Peyer's patch (tissue), 4 donors: ENCODE measurements at regions not wholly inside any gene's neighbourhood (a gene's known extent, or its start where the extent isn't known, plus 50 kb on each side); places are given as distances from the start of the nearest gene placed in this dataset.

Experiments used
- DNase-seq, 3 donors: peaks; one replicate each; pipeline ENCODE4 v3.0.0-alpha.2; 2017 to 2019
- H3K27ac ChIP-seq, 4 donors: fragments of 200-600 bp; sonication (generic); one replicate each; pipeline ENCODE4 v1.5.1; 2016 to 2019
- H3K27me3 ChIP-seq, 2 donors: fragments of 200-600 bp; sonication (generic); one replicate each; pipeline ENCODE4 v1.5.1; 2019
- H3K36me3 ChIP-seq, 3 donors: fragments of 200-600 bp; sonication (generic); one replicate each; pipeline ENCODE4 v1.5.1; 2016 to 2019
- H3K4me1 ChIP-seq, 4 donors: fragments of 200-600 bp; sonication (generic); one replicate each; pipeline ENCODE4 v1.5.1; 2016 to 2019
- H3K4me3 ChIP-seq, 4 donors: fragments of 200-600 bp; sonication (generic); 1 replicate in 3 of 4; 2 replicates in 1 of 4; pipeline ENCODE4 v1.5.1; 2016 to 2019; ENCODE audit warnings: mild to moderate bottlenecking in 1 of 4
- H3K9me3 ChIP-seq, 4 donors: fragments of 200-600 bp; sonication (generic); one replicate each; pipeline ENCODE4 v1.5.1; 2016 to 2019; ENCODE audit warnings: mild to moderate bottlenecking in 1 of 4
- POLR2A ChIP-seq, 2 donors: fragments of 450-650 bp; IDR thresholded peaks; one replicate each; pipeline ENCODE4 v1.5.1; 2017; ENCODE audit warnings: antibody characterized with exemption in 2 of 2, mild to moderate bottlenecking in 2 of 2, moderate library complexity in 2 of 2
- TF ChIP-seq, protein P1 (sequence below), 6 experiments: fragments of 450-650 bp in 4 of 6; fragments of 200-600 bp in 2 of 6; sonication (generic) in 1 of 6; IDR thresholded peaks; one replicate each; pipeline ENCODE4 v1.5.1; 2017 to 2019; ENCODE audit warnings: antibody characterized with exemption in 6 of 6, mild to moderate bottlenecking in 3 of 6, moderate library complexity in 1 of 6

GRCh38 chr2:235287375-235287733 lies 206.5 kb upstream of the AGAP1 start:
- TF ChIP-seq POLR2A (IDR thresholded peaks at IDR 0.05), result no peak
- TF ChIP-seq, protein P1, sequence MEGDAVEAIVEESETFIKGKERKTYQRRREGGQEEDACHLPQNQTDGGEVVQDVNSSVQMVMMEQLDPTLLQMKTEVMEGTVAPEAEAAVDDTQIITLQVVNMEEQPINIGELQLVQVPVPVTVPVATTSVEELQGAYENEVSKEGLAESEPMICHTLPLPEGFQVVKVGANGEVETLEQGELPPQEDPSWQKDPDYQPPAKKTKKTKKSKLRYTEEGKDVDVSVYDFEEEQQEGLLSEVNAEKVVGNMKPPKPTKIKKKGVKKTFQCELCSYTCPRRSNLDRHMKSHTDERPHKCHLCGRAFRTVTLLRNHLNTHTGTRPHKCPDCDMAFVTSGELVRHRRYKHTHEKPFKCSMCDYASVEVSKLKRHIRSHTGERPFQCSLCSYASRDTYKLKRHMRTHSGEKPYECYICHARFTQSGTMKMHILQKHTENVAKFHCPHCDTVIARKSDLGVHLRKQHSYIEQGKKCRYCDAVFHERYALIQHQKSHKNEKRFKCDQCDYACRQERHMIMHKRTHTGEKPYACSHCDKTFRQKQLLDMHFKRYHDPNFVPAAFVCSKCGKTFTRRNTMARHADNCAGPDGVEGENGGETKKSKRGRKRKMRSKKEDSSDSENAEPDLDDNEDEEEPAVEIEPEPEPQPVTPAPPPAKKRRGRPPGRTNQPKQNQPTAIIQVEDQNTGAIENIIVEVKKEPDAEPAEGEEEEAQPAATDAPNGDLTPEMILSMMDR (IDR thresholded peaks at IDR 0.05), result no peak

GRCh38 chr2:235291461-235291860 lies 202.4 kb upstream of the AGAP1 start:
- no peak overlapping the region for H3K27ac ChIP-seq
- H3K4me3 ChIP-seq, result no peak overlapping the region
- no peaks in the 10 kb centered on the region for H3K9me3 ChIP-seq
- no peaks in the 10 kb centered on the region for H3K36me3 ChIP-seq
- DNase-seq, result no peak
- H3K27me3 ChIP-seq, result no peaks in the 10 kb centered on the region
- TF ChIP-seq, protein P1 (IDR thresholded peaks at IDR 0.05), result no peak
- no peak for TF ChIP-seq POLR2A (IDR thresholded peaks at IDR 0.05)
- no peaks in the 10 kb centered on the region for H3K4me1 ChIP-seq

More at GRCh38 chr2:235287375-235287733, 206.5 kb upstream of the AGAP1 start:
- Histone ChIP-seq H3K4me3 (no peak overlapping the region), H3K27me3 (no peaks in the 10 kb centered on the region), H3K9me3 (no peaks in the 10 kb centered on the region), H3K36me3 (no peaks in the 10 kb centered on the region), H3K27ac (no peak overlapping the region), H3K4me1 (no peaks in the 10 kb centered on the region)
- no peak for DNase-seq

DNA sequence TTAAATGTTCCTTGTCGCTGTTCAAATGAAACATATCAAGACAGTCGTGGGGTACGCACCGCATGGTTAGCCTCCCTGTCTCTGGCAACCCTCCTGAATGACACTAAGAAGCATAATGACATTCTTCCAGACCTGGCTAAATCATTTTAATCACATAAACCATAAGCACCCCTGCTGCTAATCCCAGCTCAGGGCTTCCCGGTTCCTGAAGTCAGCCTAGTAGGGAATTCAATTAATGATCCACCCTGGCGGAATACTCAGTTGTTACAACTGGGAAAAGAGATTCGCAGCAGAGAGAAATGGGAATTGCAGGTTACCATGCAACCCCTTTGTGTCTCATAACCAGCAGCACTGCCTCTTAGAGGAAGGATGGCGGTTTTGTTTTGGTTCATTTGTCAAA lies 200.8 kb upstream of the AGAP1 start:
- no peak for DNase-seq
- no peak overlapping the region for H3K27ac ChIP-seq
- H3K9me3 ChIP-seq, result no peaks in the 10 kb centered on the region
- H3K4me1 ChIP-seq, result no peaks in the 10 kb centered on the region
- H3K4me3 ChIP-seq, result no peak overlapping the region
- no peaks in the 10 kb centered on the region for H3K27me3 ChIP-seq
- no peaks in the 10 kb centered on the region for H3K36me3 ChIP-seq
- TF ChIP-seq, protein P1 (IDR thresholded peaks at IDR 0.05), result no peak
- no peak for TF ChIP-seq POLR2A (IDR thresholded peaks at IDR 0.05)

DNA sequence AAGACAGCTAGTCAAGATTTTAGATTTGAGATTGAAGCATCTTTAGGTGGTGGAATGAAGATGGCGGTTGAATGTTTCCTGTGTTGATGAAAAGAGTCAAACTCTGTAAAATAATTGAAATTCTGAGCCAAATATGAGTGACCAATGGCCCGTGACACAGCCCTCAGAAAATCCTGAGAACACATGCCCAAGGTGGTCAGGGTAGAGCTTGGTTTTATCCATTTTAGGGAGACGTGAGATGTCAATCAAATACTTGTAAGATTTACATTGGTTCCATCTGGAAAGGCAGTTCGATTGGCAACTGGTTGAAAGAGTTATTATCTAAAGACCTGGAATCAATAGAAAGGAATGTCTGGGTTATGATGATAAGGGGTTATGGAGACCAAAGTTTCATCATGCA lies 198.0 kb upstream of the AGAP1 start:
- no peak for DNase-seq
- Histone ChIP-seq H3K27me3 (no peaks in the 10 kb centered on the region), H3K9me3 (no peaks in the 10 kb centered on the region), H3K4me1 (no peaks in the 10 kb centered on the region), H3K36me3 (no peaks in the 10 kb centered on the region), H3K4me3 (no peak overlapping the region), H3K27ac (no peak overlapping the region)
- TF ChIP-seq, protein P1 (IDR thresholded peaks at IDR 0.05), result no peak
- TF ChIP-seq POLR2A (IDR thresholded peaks at IDR 0.05), result no peak

GRCh38 chr2:235300368-235301201 lies 193.3 kb upstream of the AGAP1 start:
- Histone ChIP-seq H3K27me3 (no peaks in the 10 kb centered on the region), H3K9me3 (no peaks in the 10 kb centered on the region), H3K27ac (no peak overlapping the region), H3K4me3 (no peak overlapping the region), H3K4me1 (no peaks in the 10 kb centered on the region), H3K36me3 (no peaks in the 10 kb centered on the region)
- TF ChIP-seq, protein P1 (IDR thresholded peaks at IDR 0.05), result no peak
- TF ChIP-seq POLR2A (IDR thresholded peaks at IDR 0.05), result no peak
- DNase-seq, result no peak
